ENCODE measurements at regions not wholly inside any gene's neighbourhood (a gene's known extent, or its start where the extent isn't known, plus 50 kb on each side); places are given as distances from the start of the nearest gene placed in this dataset.

- DNase-seq (ENCODE audit: insufficient read length, low spot score) (no peak), FAIRE-seq (no peak)
- TF ChIP-seq TAF1 (IDR thresholded peaks at IDR 0.05; ENCODE audit: low read depth, low read length) (no peak), POLR2A (IDR thresholded peaks at IDR 0.05; ENCODE audit: low read depth, low read length) (no peak), POLR2AphosphoS5 (IDR thresholded peaks at IDR 0.05; ENCODE audit: low read depth, low read length) (no peak), SPI1 (IDR thresholded peaks at IDR 0.05; ENCODE audit: low read depth, low read length) (no peak), POU2F2 (IDR thresholded peaks at IDR 0.05; ENCODE audit: low read depth, low read length) (no peak), PAX5 (IDR thresholded peaks at IDR 0.05; ENCODE audit: insufficient read depth, low read length, severe bottlenecking) (no peak)
Observed at GRCh38 chr1:55402142-55402541, 187.0 kb upstream of the USP24 start.

- FAIRE-seq (no peak), DNase-seq (ENCODE audit: insufficient read length, low spot score) (no peak)
- TF ChIP-seq POLR2AphosphoS5 (IDR thresholded peaks at IDR 0.05; ENCODE audit: low read depth, low read length) (no peak), PAX5 (IDR thresholded peaks at IDR 0.05; ENCODE audit: insufficient read depth, low read length, severe bottlenecking) (no peak), POLR2A (IDR thresholded peaks at IDR 0.05; ENCODE audit: low read depth, low read length) (no peak), POU2F2 (IDR thresholded peaks at IDR 0.05; ENCODE audit: low read depth, low read length) (no peak), SPI1 (IDR thresholded peaks at IDR 0.05; ENCODE audit: low read depth, low read length) (no peak), TAF1 (IDR thresholded peaks at IDR 0.05; ENCODE audit: low read depth, low read length) (no peak)
Observed at GRCh38 chr1:55400508-55400907, 185.3 kb upstream of the USP24 start.

GRCh38 chr1:55399346-55399745 lies 184.2 kb upstream of the USP24 start:
- FAIRE-seq (no peak), DNase-seq (ENCODE audit: insufficient read length, low spot score) (no peak)
- TF ChIP-seq SPI1 (IDR thresholded peaks at IDR 0.05; ENCODE audit: low read depth, low read length) (no peak), POLR2A (IDR thresholded peaks at IDR 0.05; ENCODE audit: low read depth, low read length) (no peak), POLR2AphosphoS5 (IDR thresholded peaks at IDR 0.05; ENCODE audit: low read depth, low read length) (no peak), POU2F2 (IDR thresholded peaks at IDR 0.05; ENCODE audit: low read depth, low read length) (no peak), PAX5 (IDR thresholded peaks at IDR 0.05; ENCODE audit: insufficient read depth, low read length, severe bottlenecking) (no peak), TAF1 (IDR thresholded peaks at IDR 0.05; ENCODE audit: low read depth, low read length) (no peak)

GRCh38 chr1:55396381-55396891 lies 181.3 kb upstream of the USP24 start:
- FAIRE-seq (no peak), DNase-seq (ENCODE audit: insufficient read length, low spot score) (no peak)
- no peak for TF ChIP-seq POLR2A (IDR thresholded peaks at IDR 0.05; ENCODE audit: low read depth, low read length)
- no peak for TF ChIP-seq PAX5 (IDR thresholded peaks at IDR 0.05; ENCODE audit: insufficient read depth, low read length, severe bottlenecking)
- no peak for TF ChIP-seq POU2F2 (IDR thresholded peaks at IDR 0.05; ENCODE audit: low read depth, low read length)
- TF ChIP-seq TAF1 (IDR thresholded peaks at IDR 0.05; ENCODE audit: low read depth, low read length): no peak
- TF ChIP-seq SPI1 (IDR thresholded peaks at IDR 0.05; ENCODE audit: low read depth, low read length): no peak
- TF ChIP-seq POLR2AphosphoS5 (IDR thresholded peaks at IDR 0.05; ENCODE audit: low read depth, low read length): no peak

- DNase-seq (ENCODE audit: insufficient read length, low spot score) (no peak), FAIRE-seq (no peak)
- TF ChIP-seq SPI1 (IDR thresholded peaks at IDR 0.05; ENCODE audit: low read depth, low read length): no peak
- TF ChIP-seq POLR2AphosphoS5 (IDR thresholded peaks at IDR 0.05; ENCODE audit: low read depth, low read length): no peak
- no peak for TF ChIP-seq TAF1 (IDR thresholded peaks at IDR 0.05; ENCODE audit: low read depth, low read length)
- no peak for TF ChIP-seq POLR2A (IDR thresholded peaks at IDR 0.05; ENCODE audit: low read depth, low read length)
- no peak for TF ChIP-seq POU2F2 (IDR thresholded peaks at IDR 0.05; ENCODE audit: low read depth, low read length)
- TF ChIP-seq PAX5 (IDR thresholded peaks at IDR 0.05; ENCODE audit: insufficient read depth, low read length, severe bottlenecking): no peak
Observed at GRCh38 chr1:55388960-55389359, 173.8 kb upstream of the USP24 start.

- TF ChIP-seq TAF1 (IDR thresholded peaks at IDR 0.05; ENCODE audit: low read depth, low read length) (no peak), POLR2A (IDR thresholded peaks at IDR 0.05; ENCODE audit: low read depth, low read length) (no peak), POU2F2 (IDR thresholded peaks at IDR 0.05; ENCODE audit: low read depth, low read length) (no peak), POLR2AphosphoS5 (IDR thresholded peaks at IDR 0.05; ENCODE audit: low read depth, low read length) (no peak), SPI1 (IDR thresholded peaks at IDR 0.05; ENCODE audit: low read depth, low read length) (no peak), PAX5 (IDR thresholded peaks at IDR 0.05; ENCODE audit: insufficient read depth, low read length, severe bottlenecking) (no peak)
- no peak for FAIRE-seq
- DNase-seq (ENCODE audit: insufficient read length, low spot score): no peak
Observed at GRCh38 chr1:55387145-55387544, 172.0 kb upstream of the USP24 start.

DNA sequence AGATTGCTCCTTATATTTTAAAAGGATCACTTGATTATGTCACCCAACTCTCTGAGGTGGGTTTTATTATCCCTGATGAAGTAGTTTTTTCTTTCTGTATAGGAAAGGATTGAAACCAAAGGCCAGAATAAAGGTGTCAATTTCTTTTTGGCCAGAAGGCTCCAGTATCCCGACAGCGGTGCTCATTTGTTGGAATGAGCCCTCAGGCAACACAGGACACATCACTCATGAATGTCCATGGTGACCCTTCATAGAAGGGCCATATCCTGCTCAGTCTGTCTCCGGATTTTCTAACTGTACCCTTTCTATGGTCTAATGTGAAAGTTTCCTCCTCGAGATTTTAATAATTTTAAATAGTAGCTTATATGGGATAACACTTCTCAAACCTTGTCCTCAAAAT lies 171.3 kb upstream of the USP24 start:
- DNase-seq (ENCODE audit: insufficient read length, low spot score) (no peak), FAIRE-seq (no peak)
- TF ChIP-seq POLR2A (IDR thresholded peaks at IDR 0.05; ENCODE audit: low read depth, low read length): no peak
- TF ChIP-seq POU2F2 (IDR thresholded peaks at IDR 0.05; ENCODE audit: low read depth, low read length): no peak
- TF ChIP-seq POLR2AphosphoS5 (IDR thresholded peaks at IDR 0.05; ENCODE audit: low read depth, low read length): no peak
- TF ChIP-seq TAF1 (IDR thresholded peaks at IDR 0.05; ENCODE audit: low read depth, low read length): no peak
- TF ChIP-seq PAX5 (IDR thresholded peaks at IDR 0.05; ENCODE audit: insufficient read depth, low read length, severe bottlenecking): no peak
- TF ChIP-seq SPI1 (IDR thresholded peaks at IDR 0.05; ENCODE audit: low read depth, low read length): no peak

DNA sequence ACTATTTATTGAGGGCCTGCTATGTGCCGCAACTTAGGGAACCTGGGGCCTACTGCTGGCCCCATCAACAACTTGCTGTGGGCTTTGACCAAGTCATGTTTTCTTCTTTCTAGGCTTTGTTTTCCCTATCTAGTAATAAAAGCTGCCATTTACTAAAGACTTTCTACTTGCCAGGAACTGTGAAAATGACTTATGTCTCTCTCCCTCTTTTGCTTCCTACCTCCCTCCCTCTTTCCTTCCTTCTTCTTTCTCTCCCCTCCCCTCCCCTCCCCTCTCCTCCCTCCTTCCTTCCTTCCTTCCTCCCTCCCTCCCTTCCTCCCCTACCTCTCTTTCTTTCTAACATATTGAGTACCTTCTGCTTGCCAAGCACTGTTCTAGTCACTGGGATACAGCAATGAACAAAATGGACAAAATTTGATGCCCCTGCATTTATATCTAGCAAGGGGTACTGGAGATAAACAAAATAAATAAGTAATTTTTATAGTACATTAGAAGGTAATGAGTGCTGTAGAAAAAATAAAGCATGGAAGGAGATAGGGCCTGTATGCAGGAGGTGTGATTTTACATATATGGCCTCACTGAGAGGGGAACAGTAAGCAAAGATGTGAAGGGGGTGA lies 170.3 kb upstream of the USP24 start:
- FAIRE-seq: no peak
- TF ChIP-seq TAF1 (IDR thresholded peaks at IDR 0.05; ENCODE audit: low read depth, low read length) (no peak), SPI1 (IDR thresholded peaks at IDR 0.05; ENCODE audit: low read depth, low read length) (no peak), POLR2A (IDR thresholded peaks at IDR 0.05; ENCODE audit: low read depth, low read length) (no peak), POLR2AphosphoS5 (IDR thresholded peaks at IDR 0.05; ENCODE audit: low read depth, low read length) (no peak), PAX5 (IDR thresholded peaks at IDR 0.05; ENCODE audit: insufficient read depth, low read length, severe bottlenecking) (no peak), POU2F2 (IDR thresholded peaks at IDR 0.05; ENCODE audit: low read depth, low read length) (no peak)
- no peak for DNase-seq (ENCODE audit: insufficient read length, low spot score)

GRCh38 chr1:55384637-55385036 lies 169.5 kb upstream of the USP24 start:
- no peak for DNase-seq (ENCODE audit: insufficient read length, low spot score)
- TF ChIP-seq POU2F2 (IDR thresholded peaks at IDR 0.05; ENCODE audit: low read depth, low read length) (no peak), SPI1 (IDR thresholded peaks at IDR 0.05; ENCODE audit: low read depth, low read length) (no peak), POLR2AphosphoS5 (IDR thresholded peaks at IDR 0.05; ENCODE audit: low read depth, low read length) (no peak)
- no peak for FAIRE-seq
